HG03135 (cell line): ENCODE measurements at regions not wholly inside any gene's neighbourhood (a gene's known extent, or its start where the extent isn't known, plus 50 kb on each side); places are given as distances from the start of the nearest gene placed in this dataset.
"Not testable (repeated sequence)": the region's sequence is repeated elsewhere in the genome, so short reads cannot be mapped to it uniquely, and the experiment has no call there.

Experiments
- ATAC-seq: cut with Tn5 transposase; IDR thresholded peaks from one replicate; pipeline ENCODE4 v1.9.1; 2021; ENCODE audit warnings: mild to moderate bottlenecking, moderate library complexity; ENCODE audit not compliant: unreplicated experiment

- ATAC-seq = not testable (repeated sequence)
Measured at GRCh38 chr21:6058997-6059396, 4462.4 kb upstream of the TPTE start.

- not testable (repeated sequence) for ATAC-seq
Measured at GRCh38 chr21:6060054-6060681, 4461.2 kb upstream of the TPTE start.

GRCh38 chr21:6066320-6066985 is 4454.9 kb upstream of the TPTE start:
- ATAC-seq = not testable (repeated sequence)

GRCh38 chr21:6068098-6068831 is 4453.1 kb upstream of the TPTE start:
- ATAC-seq = not testable (repeated sequence)

- ATAC-seq = not testable (repeated sequence)
Measured at GRCh38 chr21:6070213-6070612, 4451.2 kb upstream of the TPTE start.

- ATAC-seq = not testable (repeated sequence)
Measured at GRCh38 chr21:6072691-6073090, 4448.7 kb upstream of the TPTE start.

GRCh38 chr21:6073993-6074705 is 4447.2 kb upstream of the TPTE start:
- ATAC-seq = not testable (repeated sequence)

- ATAC-seq = not testable (repeated sequence)
Measured at GRCh38 chr21:6074935-6075334, 4446.4 kb upstream of the TPTE start.

GRCh38 chr21:6075627-6076208 is 4445.7 kb upstream of the TPTE start:
- ATAC-seq = not testable (repeated sequence)

- ATAC-seq = not testable (repeated sequence)
Measured at GRCh38 chr21:6077358-6077757, 4444.0 kb upstream of the TPTE start.

GRCh38 chr21:6078902-6079301 is 4442.5 kb upstream of the TPTE start:
- not testable (repeated sequence) for ATAC-seq

- ATAC-seq = not testable (repeated sequence)
Measured at GRCh38 chr21:6080941-6081655, 4440.3 kb upstream of the TPTE start.

- ATAC-seq = not testable (repeated sequence)
Measured at GRCh38 chr21:6082166-6082565, 4439.2 kb upstream of the TPTE start.

- ATAC-seq = not testable (repeated sequence)
Measured at GRCh38 chr21:6083574-6084120, 4437.7 kb upstream of the TPTE start.

GRCh38 chr21:6086038-6086437 is 4435.3 kb upstream of the TPTE start:
- ATAC-seq = not testable (repeated sequence)

- not testable (repeated sequence) for ATAC-seq
Measured at GRCh38 chr21:6087579-6088178, 4433.7 kb upstream of the TPTE start.

- not testable (repeated sequence) for ATAC-seq
Measured at GRCh38 chr21:6090286-6090908, 4431.0 kb upstream of the TPTE start.

GRCh38 chr21:6091335-6092027 is 4429.9 kb upstream of the TPTE start:
- not testable (repeated sequence) for ATAC-seq
